ENCODE measurements at regions not wholly inside any gene's neighbourhood (a gene's known extent, or its start where the extent isn't known, plus 50 kb on each side); places are given as distances from the start of the nearest gene placed in this dataset.

- Histone ChIP-seq H3K9me3 (ENCODE audit: insufficient read depth in 2 of 2, low read depth in 1 of 2, low read length in 1 of 2) (no peaks in the 10 kb centered on the region), H3K27me3 (replicated peaks in 1 of 4; ENCODE audit: control insufficient read depth in 3 of 4, extremely low read depth in 1 of 4, insufficient read depth in 3 of 4, low read length in 3 of 4) (no peaks in the 10 kb centered on the region), H3K9ac (replicated peaks in 1 of 4; ENCODE audit: extremely low read depth in 1 of 4, low read depth in 3 of 4, low read length in 3 of 4) (no peak overlapping the region), H3K79me1 (ENCODE audit: low read depth, low read length) (no peaks in the 10 kb centered on the region; the same call in 1 of the 2 replicates), H3K79me2 (ENCODE audit: control insufficient read depth in 1 of 2, insufficient read depth in 2 of 2, low read length in 2 of 2) (no peaks in the 10 kb centered on the region), H4K5ac (ENCODE audit: insufficient read length, low read depth, low read length) (no peak overlapping the region), H2BK5ac (ENCODE audit: low read depth, low read length) (no peak overlapping the region), H3K36me3 (ENCODE audit: control insufficient read depth in 2 of 4, insufficient read depth in 4 of 4, low read length in 3 of 4) (no peaks in the 10 kb centered on the region), H3K4me2 (ENCODE audit: insufficient read depth in 1 of 2, low read depth in 2 of 2, low read length in 2 of 2) (no peak overlapping the region), H3K23ac (ENCODE audit: insufficient read length) (no peak overlapping the region), H3K4ac (replicated peaks; ENCODE audit: insufficient read length, low read depth, low read length) (no peak overlapping the region), H3K56ac (replicated peaks; ENCODE audit: insufficient read length, low read depth, low read length) (no peak overlapping the region), H3K4me3 (ENCODE audit: extremely low read depth in 1 of 4, insufficient read depth in 2 of 4, low read depth in 3 of 4, low read length in 4 of 4) (no peak overlapping the region), H3K4me1 (replicated peaks in 1 of 4; ENCODE audit: control insufficient read depth in 3 of 4, insufficient read depth in 4 of 4, low read length in 3 of 4) (peaks cover 0 to 12% (median 3%) of the 10 kb centered on the region in 4 experiments; a peak in 5 of 7 replicates), H4K91ac (replicated peaks; ENCODE audit: insufficient read length, low read length) (no peak overlapping the region), H2BK12ac (ENCODE audit: low read depth, low read length) (no peak overlapping the region), H2BK20ac (ENCODE audit: low read length) (no peak overlapping the region), H4K20me1 (replicated peaks in 1 of 2; ENCODE audit: control insufficient read depth in 1 of 2, insufficient read depth in 2 of 2, low read length in 2 of 2) (no peaks in the 10 kb centered on the region), H3K23me2 (ENCODE audit: low read depth, low read length) (no peaks in the 10 kb centered on the region), H4K8ac (ENCODE audit: extremely low read depth, insufficient read depth, low read length) (no peak overlapping the region), H3K27ac (ENCODE audit: low read depth, low read length) (no peak overlapping the region), H2AK5ac (ENCODE audit: low read depth, low read length) (no peak overlapping the region), H2BK120ac (replicated peaks; ENCODE audit: low read depth, low read length) (no peak overlapping the region), H3K18ac (ENCODE audit: extremely low read depth, low read length) (no peak overlapping the region), H3K14ac (ENCODE audit: insufficient read length) (no peak overlapping the region), H2BK15ac (ENCODE audit: low read length) (no peak overlapping the region), H2AFZ (ENCODE audit: low read length) (no peak overlapping the region)
- ChIA-PET CTCF (ENCODE audit: partially characterized antibody) (interaction anchor here (0.6 to 8.7 kb wide), 31 partner anchors 8 to 650 kb away, joined by 3 to 178 read pairs (median 5); partner anchors contain the start of genes ARHGEF3 and SPATA12), POLR2A (ENCODE audit: partially characterized antibody) (interaction anchor here (0.6 kb wide), 1 partner anchor 74 kb away, joined by 7 read pairs; no protein-coding TSS in a partner anchor)
- DNase-seq (ENCODE audit: low read depth in 1 of 2, low spot score in 2 of 2) (no peak), FAIRE-seq (no peak)
- 80% methylated on average over 12 of the region's 12 CpGs; no CpG with 5 or more reads in 1 of the 2 experiments for WGBS, 2 experiments (ENCODE audit: extremely low coverage in 1 of 2, insufficient coverage in 1 of 2, insufficient read length in 1 of 2, insufficient replicate concordance in 2 of 2, low coverage in 1 of 2, low lambda C conversion rate in 2 of 2, missing lambda C conversion rate in 1 of 2)
- TF ChIP-seq SP1 (IDR thresholded peaks at IDR 0.05; ENCODE audit: low read depth, low read length) (no peak), CEBPB (IDR thresholded peaks at IDR 0.05; ENCODE audit: low read depth, low read length) (no peak), BCL11A (IDR thresholded peaks at IDR 0.05; ENCODE audit: low read depth in 2 of 2, low read length in 2 of 2) (no peak), ASH2L (IDR thresholded peaks at IDR 0.05; ENCODE audit: low read length) (no peak), SP4 (IDR thresholded peaks at IDR 0.05; ENCODE audit: low read length) (no peak), KDM4A (IDR thresholded peaks at IDR 0.05; ENCODE audit: low read depth, low read length, severe bottlenecking) (no peak), FOSL1 (IDR thresholded peaks at IDR 0.05; ENCODE audit: insufficient read depth, low read depth, low read length) (no peak), SIX5 (IDR thresholded peaks at IDR 0.05; ENCODE audit: low read depth, low read length) (no peak), EZH2 (IDR thresholded peaks at IDR 0.05; ENCODE audit: low read depth, low read length, severe bottlenecking) (no peak), GTF2F1 (IDR thresholded peaks at IDR 0.05; ENCODE audit: borderline replicate concordance, low read depth, low read length) (no peak), SIN3A (conservative IDR thresholded peaks at IDR 0.05 in 1 of 2, IDR thresholded peaks at IDR 0.05 in 1 of 2; ENCODE audit: low read depth in 1 of 2, low read length in 2 of 2) (no peak)
- TF ChIP-seq, protein P1, sequence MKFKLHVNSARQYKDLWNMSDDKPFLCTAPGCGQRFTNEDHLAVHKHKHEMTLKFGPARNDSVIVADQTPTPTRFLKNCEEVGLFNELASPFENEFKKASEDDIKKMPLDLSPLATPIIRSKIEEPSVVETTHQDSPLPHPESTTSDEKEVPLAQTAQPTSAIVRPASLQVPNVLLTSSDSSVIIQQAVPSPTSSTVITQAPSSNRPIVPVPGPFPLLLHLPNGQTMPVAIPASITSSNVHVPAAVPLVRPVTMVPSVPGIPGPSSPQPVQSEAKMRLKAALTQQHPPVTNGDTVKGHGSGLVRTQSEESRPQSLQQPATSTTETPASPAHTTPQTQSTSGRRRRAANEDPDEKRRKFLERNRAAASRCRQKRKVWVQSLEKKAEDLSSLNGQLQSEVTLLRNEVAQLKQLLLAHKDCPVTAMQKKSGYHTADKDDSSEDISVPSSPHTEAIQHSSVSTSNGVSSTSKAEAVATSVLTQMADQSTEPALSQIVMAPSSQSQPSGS (IDR thresholded peaks at IDR 0.05; ENCODE audit: low read length): no peak
These were observed 70.4 kb upstream of the SPATA12 start for GRCh38 chr3:56989977-56990640.
